Left lung (tissue), 4 donors: ENCODE measurements at regions not wholly inside any gene's neighbourhood (a gene's known extent, or its start where the extent isn't known, plus 50 kb on each side); places are given as distances from the start of the nearest gene placed in this dataset.
A peak's percentile ranks its signal among the peaks of the same experiment; 100 is the strongest.

Experiments
- ATAC-seq: fragments of 200-7000 bp; cut with Tn5 transposase; one replicate; pipeline ENCODE4 v1.9.1; 2020; ENCODE audit warnings: moderate library complexity
- DNase-seq, 4 donors: peaks; one replicate each; pipeline ENCODE4 v3.0.0-alpha.2; 2013 to 2020
- H3K27ac ChIP-seq, 2 donors: fragments of 200-600 bp; sonication (generic) in 1 of 2; one replicate each; pipeline versions ENCODE4 v1.5.0 to v1.8.0; 2020 to 2021
- H3K27me3 ChIP-seq, 2 donors: fragments of 200-600 bp; sonication (generic) in 1 of 2; one replicate each; pipeline versions ENCODE4 v1.5.0 to v1.8.0; 2020 to 2021
- H3K36me3 ChIP-seq, 2 donors: fragments of 200-600 bp; sonication (generic) in 1 of 2; one replicate each; pipeline versions ENCODE4 v1.5.0 to v1.8.0; 2020 to 2021
- H3K4me1 ChIP-seq, 2 donors: fragments of 200-600 bp; one replicate each; pipeline ENCODE4 v1.8.0; 2021
- H3K4me3 ChIP-seq, 2 donors: fragments of 200-600 bp; sonication (generic) in 1 of 2; one replicate each; pipeline versions ENCODE4 v1.5.0 to v1.8.0; 2020 to 2021; ENCODE audit warnings: mild to moderate bottlenecking in 1 of 2
- H3K9me3 ChIP-seq, 2 donors: fragments of 200-600 bp; sonication (generic) in 1 of 2; one replicate each; pipeline versions ENCODE4 v1.5.0 to v1.8.0; 2020 to 2021
- CTCF ChIP-seq, 2 donors: fragments of 200-600 bp; sonication (generic) in 1 of 2; IDR thresholded peaks; one replicate each; pipeline versions ENCODE4 v1.5.0 to v1.8.0; 2021; ENCODE audit warnings: antibody characterized with exemption in 2 of 2
- intact Hi-C, 2 donors: fragments of 100-400 bp; cut with DNase I; formaldehyde crosslinking; loops; one replicate each; pipeline versions ENCODE4 v1.11.2 to v1.14.2; 2022
- donor health status: DM: no; HTN: yes; CAD: no.
- donor health status: DM: no; HTN: no; CAD: no.

- Histone ChIP-seq H3K27me3 (no peaks in the 10 kb centered on the region), H3K27ac (no peak overlapping the region), H3K9me3 (no peaks in the 10 kb centered on the region), H3K36me3 (no peaks in the 10 kb centered on the region), H3K4me3 (no peak overlapping the region), H3K4me1 (peaks cover 0 to 4% of the 10 kb centered on the region in 2 donors)
- no peak for DNase-seq
- no peak for ATAC-seq
- TF ChIP-seq CTCF (IDR thresholded peaks at IDR 0.05), result no peak
- intact Hi-C loops, result no loop called here
These were observed 70.5 kb upstream of the IRF2 start for GRCh38 chr4:184544788-184545409.

DNA sequence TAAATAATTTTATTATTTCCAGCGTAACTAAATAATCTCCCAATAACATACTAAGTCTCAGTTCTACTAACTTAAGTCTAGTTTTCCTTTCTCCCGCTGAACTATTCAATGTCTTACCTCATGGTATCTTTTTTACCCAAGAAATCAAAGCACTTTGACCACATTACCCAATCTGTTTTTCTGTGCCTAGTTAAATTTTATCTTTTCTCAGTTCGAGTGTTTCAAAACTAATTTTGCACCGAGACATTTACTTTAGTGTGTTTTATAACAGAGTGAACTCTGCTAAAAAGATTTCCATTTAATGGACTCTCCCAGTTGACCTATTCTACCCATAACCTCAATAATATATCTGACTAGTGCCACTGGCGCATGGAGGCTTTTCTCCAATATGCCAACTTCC, 67.6 kb upstream of the IRF2 start:
- no peaks in the 10 kb centered on the region for H3K27me3 ChIP-seq
- ATAC-seq (no peak), DNase-seq (no peak)
- peaks cover 0 to 7% of the 10 kb centered on the region in 2 donors for H3K4me1 ChIP-seq
- no peak overlapping the region for H3K27ac ChIP-seq
- no peak overlapping the region for H3K4me3 ChIP-seq
- H3K36me3 ChIP-seq, result no peaks in the 10 kb centered on the region
- no peak for TF ChIP-seq CTCF (IDR thresholded peaks at IDR 0.05)
- intact Hi-C loops, result no loop called here
- no peaks in the 10 kb centered on the region for H3K9me3 ChIP-seq

- no peaks in the 10 kb centered on the region for H3K27me3 ChIP-seq
- H3K4me1 ChIP-seq, result peaks cover 8 to 22% of the 10 kb centered on the region in 2 donors
- intact Hi-C loops, result no loop called here
- no peak for TF ChIP-seq CTCF (IDR thresholded peaks at IDR 0.05)
- no peaks in the 10 kb centered on the region for H3K9me3 ChIP-seq
- DNase-seq (no peak), ATAC-seq (no peak)
- H3K27ac ChIP-seq, result no peak overlapping the region
- H3K4me3 ChIP-seq, result no peak overlapping the region
- no peaks in the 10 kb centered on the region for H3K36me3 ChIP-seq
These were observed 66.0 kb upstream of the IRF2 start for GRCh38 chr4:184540307-184540706.

- no peaks in the 10 kb centered on the region for H3K36me3 ChIP-seq
- peak; percentile 93 for ATAC-seq
- intact Hi-C loops, result loop anchor here in 1 of 2 donors (5.0 to 10.0 kb wide), 2 partner anchors 63 to 271 kb away; partner anchors contain the start of gene IRF2
- TF ChIP-seq CTCF (IDR thresholded peaks at IDR 0.05), result peak; percentile 50 to 70
- no peaks in the 10 kb centered on the region for H3K27me3 ChIP-seq
- peak; percentile 83 to 94 (median 91) for DNase-seq
- peak overlapping the region; percentile 60 to 66 for H3K4me3 ChIP-seq
- H3K9me3 ChIP-seq, result no peaks in the 10 kb centered on the region
- H3K27ac ChIP-seq, result peak overlapping the region; percentile 96 to 98
- peaks cover 8 to 43% of the 10 kb centered on the region in 2 donors for H3K4me1 ChIP-seq
These were observed 63.8 kb upstream of the IRF2 start for GRCh38 chr4:184538023-184538599.

DNA sequence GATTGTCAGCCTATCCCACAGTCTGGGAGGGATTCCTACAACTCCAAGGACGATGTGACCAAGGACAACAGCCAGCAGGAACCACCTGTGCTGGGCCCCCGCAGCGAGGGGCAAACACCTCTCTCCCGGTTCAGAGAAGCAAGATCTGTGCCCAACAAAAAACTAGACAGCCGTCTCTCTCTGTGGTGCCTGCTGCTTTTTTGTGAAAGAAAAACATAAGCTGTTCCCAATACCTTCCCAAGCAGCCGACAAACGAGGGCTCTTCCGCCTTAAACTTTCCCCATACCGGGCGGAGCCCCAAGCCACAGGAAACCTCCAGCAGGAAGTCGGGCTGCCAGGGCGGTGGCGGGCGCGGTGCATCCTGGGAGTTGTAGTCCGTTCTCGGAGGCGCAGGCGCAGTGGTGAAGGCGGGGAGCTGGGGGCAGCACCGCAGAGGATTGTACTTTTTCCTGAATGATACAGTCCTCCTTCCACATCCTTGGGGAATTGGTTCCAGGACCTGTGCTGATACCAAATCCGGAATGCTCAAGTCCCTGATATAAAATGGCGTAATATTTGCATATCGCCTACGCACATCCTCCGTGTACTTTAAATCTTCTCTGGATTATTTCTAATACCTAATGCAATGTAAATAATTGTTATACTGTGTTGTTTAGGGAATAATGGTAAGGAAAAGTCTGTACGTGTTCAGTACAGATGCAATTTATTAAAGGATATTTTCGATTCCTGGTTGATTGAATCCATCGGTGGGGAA, 63.1 kb upstream of the IRF2 start:
- no peak for TF ChIP-seq CTCF (IDR thresholded peaks at IDR 0.05)
- Histone ChIP-seq H3K9me3 (no peaks in the 10 kb centered on the region), H3K36me3 (no peaks in the 10 kb centered on the region), H3K27ac (peak overlapping the region; percentile 96 to 98), H3K4me1 (peaks cover 8 to 43% of the 10 kb centered on the region in 2 donors), H3K27me3 (no peaks in the 10 kb centered on the region), H3K4me3 (peak overlapping the region; percentile 60 to 66)
- ATAC-seq (peak; percentile 98), DNase-seq (peak; percentile 96 to 98 (median 96))
- intact Hi-C loops, result loop anchor here in 1 of 2 donors (5.0 to 10.0 kb wide), 2 partner anchors 63 to 270 kb away; partner anchors contain the start of gene IRF2
